K562 (cell line): ENCODE measurements at regions not wholly inside any gene's neighbourhood (a gene's known extent, or its start where the extent isn't known, plus 50 kb on each side); places are given as distances from the start of the nearest gene placed in this dataset.

ENCODE experiments used
- ELF4 ChIP-seq: fragments of 450-650 bp; formaldehyde crosslinking; IDR thresholded peaks from 2 replicates; pipeline ENCODE4 v1.4.0; 2022; ENCODE audit warnings: missing genetic modification characterization
- POLR2A ChIP-seq: fragments of 450-650 bp; conservative IDR thresholded peaks from 2 replicates; pipeline ENCODE4 v1.6.1; 2016
- RNF2 ChIP-seq: sonication (generic); IDR thresholded peaks from 2 replicates; pipeline ENCODE4 v1.6.1; 2016
- SMARCC2 ChIP-seq: fragments of 450-650 bp; IDR thresholded peaks from 2 replicates; pipeline ENCODE4 v1.6.1; 2017; ENCODE audit warnings: antibody characterized with exemption, moderate library complexity, mild to moderate bottlenecking, low read depth
- ZNF436 ChIP-seq: fragments of 250-450, 450-650 bp; sonication (Bioruptor Pico); formaldehyde crosslinking; IDR thresholded peaks from 2 replicates; pipeline ENCODE4 v1.7.0; 2020; ENCODE audit warnings: mild to moderate bottlenecking

DNA sequence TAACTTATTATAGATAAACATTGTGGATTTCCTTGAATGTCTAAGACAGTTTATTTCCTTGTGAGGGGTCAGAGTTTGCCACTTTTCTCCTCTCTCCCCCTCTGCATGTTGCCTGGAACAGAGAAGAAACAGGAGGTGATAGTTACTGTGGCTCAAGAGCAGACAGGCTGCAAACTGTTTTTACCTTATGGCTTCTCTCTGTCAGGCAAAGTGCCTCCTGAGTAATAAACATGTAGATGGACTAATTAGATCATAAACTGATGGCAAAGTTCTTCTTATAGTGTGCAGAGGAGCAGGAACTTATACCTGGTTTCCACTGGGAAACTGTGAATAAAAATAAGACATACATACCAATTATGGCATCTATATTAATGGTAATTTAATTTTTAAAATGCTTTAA is 133.1 kb upstream of the CDH12 start:
- TF ChIP-seq ZNF436 (CRISPR knock-in tag) (no peak), SMARCC2 (no peak), RNF2 (no peak), ELF4 (CRISPR knock-in tag) (no peak), POLR2A (no peak)
